ENCODE measurements at regions not wholly inside any gene's neighbourhood (a gene's known extent, or its start where the extent isn't known, plus 50 kb on each side); places are given as distances from the start of the nearest gene placed in this dataset.

DNA sequence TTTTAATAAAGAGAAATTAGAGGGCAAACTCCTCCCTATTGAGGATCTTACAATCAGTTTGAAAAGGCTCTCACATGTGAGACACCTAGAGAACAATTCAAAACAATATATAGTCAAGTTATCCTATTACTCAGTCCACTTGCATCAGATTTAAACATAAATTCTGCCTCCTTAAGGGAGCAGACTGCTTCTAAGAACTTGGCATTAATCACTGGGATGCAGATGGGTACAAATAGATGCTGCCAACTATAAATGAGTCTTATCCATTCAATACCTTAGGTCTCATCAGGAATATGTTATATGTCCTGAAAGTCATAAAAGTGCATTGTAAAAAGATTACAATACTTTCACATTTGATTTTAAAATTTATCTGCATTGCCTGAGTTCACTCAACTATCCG, 269.3 kb upstream of the KIRREL3 start:
- no peak for DNase-seq (ENCODE audit: low read depth in 3 of 3, low spot score in 1 of 3)

DNA sequence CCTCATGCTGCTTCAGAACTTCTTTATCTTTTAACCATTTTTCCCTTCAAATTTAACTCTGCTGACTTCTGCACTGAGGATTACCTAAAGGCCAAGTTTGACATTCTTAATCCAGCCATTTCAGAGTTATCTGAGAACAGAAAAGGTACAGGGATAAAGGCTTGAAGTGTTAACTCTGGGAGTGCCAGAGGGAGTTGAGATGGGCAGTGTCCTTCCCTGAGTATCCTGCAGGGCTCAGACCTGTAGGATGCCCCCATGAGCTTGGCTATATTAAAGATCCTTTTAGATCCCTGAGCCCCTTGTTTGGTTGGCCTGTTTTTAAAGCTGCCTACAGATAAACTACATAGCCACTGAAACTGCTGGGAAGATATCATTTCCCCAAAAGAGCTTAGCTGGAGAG, 268.4 kb upstream of the KIRREL3 start:
- DNase-seq (ENCODE audit: low read depth in 3 of 3, low spot score in 1 of 3) = no peak

DNA sequence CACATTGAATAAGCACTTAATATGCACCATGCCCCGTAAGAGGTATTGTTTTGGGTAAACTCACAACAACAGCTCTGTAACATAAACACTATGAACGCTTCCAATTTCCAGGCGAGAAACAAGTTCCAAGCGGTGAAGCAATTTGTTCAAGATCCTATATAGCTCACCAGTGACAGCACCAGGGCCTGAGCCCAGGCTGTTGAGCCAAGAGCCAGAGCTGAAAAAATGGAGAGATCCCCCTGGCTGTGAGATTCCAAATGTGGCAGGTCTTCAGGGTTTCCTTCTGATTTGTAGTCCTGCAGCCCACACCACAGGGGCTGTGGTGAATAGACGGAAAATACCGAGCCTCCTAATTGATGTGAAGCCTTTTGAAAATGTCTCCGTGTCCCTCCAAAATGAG, 268.0 kb upstream of the KIRREL3 start:
- no peak for DNase-seq (ENCODE audit: low read depth in 3 of 3, low spot score in 1 of 3)

DNA sequence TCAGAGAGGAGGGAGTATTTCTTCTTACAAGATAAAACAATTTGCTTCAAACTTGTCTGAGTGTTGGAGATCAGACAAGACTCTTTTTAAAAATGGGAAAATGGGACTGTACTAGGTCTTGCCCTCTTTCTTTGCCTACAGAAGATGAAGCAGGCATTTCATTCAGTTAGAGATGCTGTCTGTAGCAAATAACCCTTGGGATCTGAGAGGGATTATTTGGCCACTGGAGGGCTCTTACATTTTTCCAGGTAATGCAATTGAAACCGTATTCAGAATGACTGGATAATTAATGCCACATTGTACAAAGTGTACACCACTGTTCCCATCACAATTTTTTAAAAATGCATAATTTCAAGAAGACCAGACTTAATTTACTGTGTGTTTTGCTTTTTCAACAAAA, 258.5 kb upstream of the KIRREL3 start:
- no peak for DNase-seq (ENCODE audit: low read depth in 3 of 3, low spot score in 1 of 3)

DNA sequence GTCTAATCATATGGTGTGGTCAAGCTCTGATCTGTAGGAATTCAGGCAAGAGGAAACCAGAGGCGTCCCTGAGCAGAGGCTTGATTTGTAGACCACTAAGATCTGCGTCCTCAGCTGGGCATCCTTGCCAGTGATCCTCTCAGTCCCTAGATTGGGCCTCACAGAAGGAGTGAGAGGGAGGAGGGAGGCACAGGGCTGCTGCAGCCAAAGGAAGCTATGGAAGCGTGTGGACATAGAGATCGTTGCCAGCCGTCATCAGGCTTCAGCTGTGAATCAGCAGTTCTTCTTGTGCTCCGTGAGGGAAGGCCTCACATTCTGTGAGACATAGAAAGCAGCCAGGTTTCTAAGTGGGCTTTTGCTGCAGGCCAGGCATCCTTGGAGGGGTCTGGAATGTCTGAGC, 254.6 kb upstream of the KIRREL3 start:
- DNase-seq (ENCODE audit: low read depth in 3 of 3, low spot score in 1 of 3) = no peak

DNA sequence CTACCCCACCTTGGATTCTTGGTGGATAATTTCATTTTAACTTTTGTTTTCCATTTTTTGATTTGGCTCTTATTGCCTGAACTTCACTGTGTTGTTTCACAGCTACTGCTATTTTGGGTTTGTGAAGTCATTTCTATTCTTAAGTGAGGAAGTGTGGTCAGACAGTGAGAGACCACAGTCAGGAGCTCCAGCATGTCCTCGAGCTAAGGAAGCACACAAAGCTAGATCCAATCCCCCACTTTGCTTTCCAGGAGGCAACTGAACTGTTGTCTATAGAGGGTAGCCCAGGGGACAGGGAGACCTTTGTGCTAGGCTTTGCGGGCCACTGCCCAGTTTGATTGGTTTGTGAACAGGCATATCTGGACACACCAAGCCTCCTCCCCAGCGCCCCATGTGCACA, 251.8 kb upstream of the KIRREL3 start:
- DNase-seq (ENCODE audit: low read depth in 3 of 3, low spot score in 1 of 3) = no peak

DNA sequence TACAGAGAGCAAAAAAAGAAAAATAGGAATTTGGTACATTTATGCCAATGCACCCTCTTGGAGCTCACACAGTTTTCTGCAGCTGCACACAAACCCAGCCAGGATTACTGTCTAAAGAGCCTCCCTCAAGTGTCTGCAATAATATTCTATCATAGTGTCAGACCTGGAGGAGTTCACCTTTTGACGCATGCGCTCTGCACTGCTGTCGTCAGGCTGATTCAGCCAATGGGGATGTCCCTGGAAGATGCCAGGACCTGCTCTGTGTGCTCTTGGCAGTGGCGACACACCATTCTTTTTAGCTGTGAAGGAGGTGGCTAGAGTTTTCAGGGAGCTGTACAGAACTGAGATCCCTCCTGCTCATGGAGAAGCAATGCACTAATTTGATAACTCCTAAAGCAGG, 249.0 kb upstream of the KIRREL3 start:
- no peak for DNase-seq (ENCODE audit: low read depth in 3 of 3, low spot score in 1 of 3)

DNA sequence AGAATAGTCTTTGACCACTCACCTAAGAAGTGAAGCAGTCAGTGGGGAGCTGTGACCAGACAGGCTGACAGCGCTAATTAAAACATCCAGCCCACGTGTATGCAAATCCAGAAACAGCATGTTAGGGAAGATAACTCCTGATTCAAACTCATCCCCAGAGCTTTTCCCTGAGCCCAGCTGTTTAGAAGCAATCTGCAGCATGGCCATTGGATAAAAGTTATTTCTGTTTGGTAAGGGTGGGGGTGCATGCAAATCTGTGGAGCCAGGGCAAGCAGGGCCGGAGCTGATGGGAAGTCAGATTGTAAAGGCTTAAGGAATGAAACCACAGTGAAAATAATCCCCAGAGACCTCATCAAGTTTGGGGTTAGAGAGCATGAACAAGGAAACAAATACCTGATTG, 247.9 kb upstream of the KIRREL3 start:
- DNase-seq (ENCODE audit: low read depth in 3 of 3, low spot score in 1 of 3) = no peak

DNA sequence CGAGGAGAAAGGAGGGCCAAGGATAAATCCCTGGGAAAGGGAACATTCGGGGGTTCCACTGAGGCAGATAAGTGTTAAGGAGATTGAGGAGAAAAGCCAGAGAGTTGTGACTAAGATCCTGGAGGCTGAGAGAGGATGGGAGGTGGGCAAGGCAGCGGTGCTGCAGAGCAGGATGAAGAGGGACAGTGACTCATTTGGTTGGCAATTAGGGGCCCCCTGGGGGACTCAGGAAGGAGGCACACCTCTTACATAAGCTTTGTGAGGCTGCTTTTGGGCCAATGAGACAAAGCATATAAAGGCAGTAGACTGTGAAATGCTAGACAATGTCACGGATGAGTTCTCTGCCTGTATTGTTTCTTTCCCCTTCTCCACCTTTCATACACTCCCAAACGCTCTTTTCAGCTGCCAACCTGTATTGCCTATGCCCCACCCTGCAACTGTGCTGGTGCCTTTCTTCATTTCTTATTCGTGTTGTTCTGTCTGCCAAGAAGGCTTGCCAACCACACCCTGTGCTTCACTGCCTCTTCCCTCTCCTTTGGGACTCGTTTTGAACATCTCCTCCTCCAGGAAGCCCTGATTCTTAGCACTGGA, 246.8 kb upstream of the KIRREL3 start:
- DNase-seq (ENCODE audit: low read depth in 3 of 3, low spot score in 1 of 3) = no peak

DNA sequence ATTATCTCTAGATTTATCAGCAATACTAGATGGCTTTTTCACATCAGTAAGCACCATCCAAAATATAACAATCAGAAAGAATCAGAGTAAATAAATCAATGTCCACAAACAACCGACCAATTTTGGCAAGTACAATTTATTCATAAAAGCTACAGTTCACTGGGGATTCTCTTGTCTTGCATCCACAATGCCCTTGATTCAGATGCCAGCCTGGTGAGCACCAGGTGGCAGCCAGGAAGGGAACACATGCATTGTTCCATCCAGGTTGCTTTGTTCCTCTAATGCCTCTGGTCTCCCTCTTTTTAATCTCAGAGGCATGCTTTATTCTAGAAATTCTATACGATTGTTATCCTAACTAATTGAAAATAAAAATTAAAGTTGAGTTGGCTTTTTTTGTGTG, 242.1 kb upstream of the KIRREL3 start:
- no peak for DNase-seq (ENCODE audit: low read depth in 3 of 3, low spot score in 1 of 3)

DNA sequence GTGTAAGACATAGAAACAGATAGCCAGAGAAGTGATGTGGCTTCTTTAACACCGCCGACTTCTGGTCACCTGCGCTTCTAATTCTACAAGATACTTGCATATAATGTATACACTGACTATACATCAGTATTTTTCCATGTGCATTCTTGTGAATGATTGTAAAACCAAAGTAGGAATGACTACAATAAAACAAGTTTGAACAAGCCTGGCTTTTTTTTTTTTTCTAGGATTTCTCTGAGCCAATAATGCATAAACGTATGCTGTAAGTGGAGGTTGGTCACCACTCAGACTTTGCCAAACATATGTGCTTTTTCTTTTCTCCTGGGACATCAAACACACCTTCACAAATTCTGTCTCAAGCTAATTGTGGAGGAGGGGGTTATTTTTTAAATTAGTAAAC, 237.8 kb upstream of the KIRREL3 start:
- DNase-seq (ENCODE audit: low read depth in 3 of 3, low spot score in 1 of 3) = no peak

DNA sequence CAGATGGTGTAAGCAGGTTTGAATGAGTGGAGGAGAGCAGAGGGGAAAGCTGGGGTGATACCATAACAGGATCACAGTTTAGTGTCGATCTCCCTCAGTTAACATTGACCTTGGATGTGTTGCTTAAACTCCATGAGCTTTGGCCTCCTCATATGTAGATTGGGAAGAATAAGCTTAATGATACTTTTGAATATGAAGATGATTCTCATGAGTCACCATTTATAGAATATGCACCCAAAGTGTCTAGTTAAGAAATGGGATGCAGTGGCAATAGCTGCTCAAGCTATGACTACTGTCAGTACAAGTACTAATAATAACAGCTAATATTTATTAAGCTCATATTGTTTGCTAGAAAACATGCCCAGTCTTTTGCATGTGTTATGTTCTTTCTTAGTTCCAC, 236.2 kb upstream of the KIRREL3 start:
- DNase-seq (ENCODE audit: low read depth in 3 of 3, low spot score in 1 of 3) = no peak

DNA sequence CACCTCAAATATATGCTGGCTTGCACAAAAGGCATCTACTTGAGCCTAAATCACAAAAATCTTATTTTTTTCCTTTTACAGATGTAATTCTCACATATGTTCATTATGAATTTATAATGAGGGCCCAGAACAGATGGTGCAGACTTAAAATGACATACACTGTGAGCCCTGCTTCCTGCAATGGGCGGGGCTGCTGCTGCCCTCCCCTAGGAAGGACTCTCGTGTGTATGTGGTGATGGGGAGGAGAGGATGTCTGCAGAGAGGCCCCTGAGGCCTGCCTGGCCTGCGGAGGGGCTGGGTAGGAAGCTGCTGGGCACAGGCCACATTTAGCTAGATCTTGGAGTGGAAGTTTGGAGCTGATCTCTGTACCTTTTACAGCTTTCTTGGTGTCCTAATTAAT, 233.4 kb upstream of the KIRREL3 start:
- no peak for DNase-seq (ENCODE audit: low read depth in 3 of 3, low spot score in 1 of 3)

DNA sequence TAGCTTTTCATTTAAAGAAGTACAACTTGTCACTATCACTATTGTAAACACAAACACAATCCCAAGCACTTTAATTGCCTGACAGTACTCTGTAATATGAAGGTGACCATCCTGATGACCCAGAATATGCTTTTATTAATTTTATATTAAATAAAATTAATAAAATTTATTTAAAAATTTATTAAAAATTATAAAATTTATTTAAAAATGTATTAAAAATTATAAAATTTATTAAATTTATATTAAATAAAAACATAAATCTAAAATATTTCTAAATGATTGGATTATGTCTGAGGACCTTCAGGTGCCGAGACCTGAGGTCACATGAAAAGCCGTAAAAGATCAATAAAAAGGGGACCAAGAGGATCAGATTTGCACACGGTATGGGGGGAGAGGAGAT, 229.8 kb upstream of the KIRREL3 start:
- no peak for DNase-seq (ENCODE audit: low read depth in 3 of 3, low spot score in 1 of 3)

DNA sequence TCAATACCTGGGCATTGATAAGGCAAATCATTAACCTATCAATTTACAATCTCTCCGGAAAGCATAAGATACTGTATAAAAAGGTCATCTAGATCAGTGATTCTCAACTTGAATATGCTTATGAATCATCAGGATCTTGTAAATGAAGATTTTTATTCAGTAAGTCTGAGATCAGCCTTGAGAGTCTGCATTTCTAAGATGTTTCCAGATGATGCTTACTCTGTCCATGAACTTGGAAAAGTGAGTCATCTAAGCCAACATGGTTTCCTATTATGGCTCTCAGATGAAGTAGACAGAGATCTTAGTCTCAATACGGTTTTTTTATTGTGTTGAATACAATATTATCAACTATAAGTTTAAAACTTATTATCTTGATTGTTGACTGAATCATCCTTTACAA, 226.4 kb upstream of the KIRREL3 start:
- no peak for DNase-seq (ENCODE audit: low read depth in 3 of 3, low spot score in 1 of 3)

DNA sequence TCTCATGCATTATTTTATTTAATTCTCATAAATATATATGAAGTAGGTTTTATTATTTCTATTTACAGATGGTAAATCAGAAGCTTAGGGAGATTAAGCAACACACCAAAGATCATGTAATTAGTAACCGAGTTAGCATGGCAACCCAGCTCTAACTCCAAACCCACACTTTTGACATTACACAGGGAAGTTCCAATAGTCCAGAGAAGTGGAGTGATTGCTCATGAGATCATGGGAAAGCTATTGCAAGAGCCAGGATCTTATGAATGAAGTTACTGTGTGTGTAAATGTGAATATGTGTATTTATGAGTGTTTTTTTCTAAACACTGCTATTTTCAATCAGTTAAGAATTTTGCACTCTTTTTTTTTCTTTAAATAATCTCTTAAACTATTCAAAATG, 225.8 kb upstream of the KIRREL3 start:
- no peak for DNase-seq (ENCODE audit: low read depth in 3 of 3, low spot score in 1 of 3)

DNA sequence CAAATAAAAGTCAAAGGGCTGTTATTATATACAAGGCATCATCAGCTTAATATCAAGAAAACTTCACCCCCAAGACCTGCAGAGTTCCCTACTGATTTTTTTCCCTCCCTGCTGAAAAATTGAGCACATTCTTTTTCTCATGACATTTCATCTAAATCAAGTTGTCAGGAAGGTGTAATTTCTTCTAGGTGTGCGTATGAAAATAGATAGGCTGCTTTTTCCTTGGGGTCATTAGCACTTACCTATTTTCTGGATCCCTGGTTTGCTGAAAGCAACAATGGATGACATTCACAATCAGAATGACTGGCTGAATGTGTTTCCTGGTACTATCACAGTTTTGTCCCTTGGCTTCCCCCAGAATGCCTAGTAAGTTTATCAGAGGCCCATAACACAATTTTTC, 225.0 kb upstream of the KIRREL3 start:
- DNase-seq (ENCODE audit: low read depth in 3 of 3, low spot score in 1 of 3) = no peak

DNA sequence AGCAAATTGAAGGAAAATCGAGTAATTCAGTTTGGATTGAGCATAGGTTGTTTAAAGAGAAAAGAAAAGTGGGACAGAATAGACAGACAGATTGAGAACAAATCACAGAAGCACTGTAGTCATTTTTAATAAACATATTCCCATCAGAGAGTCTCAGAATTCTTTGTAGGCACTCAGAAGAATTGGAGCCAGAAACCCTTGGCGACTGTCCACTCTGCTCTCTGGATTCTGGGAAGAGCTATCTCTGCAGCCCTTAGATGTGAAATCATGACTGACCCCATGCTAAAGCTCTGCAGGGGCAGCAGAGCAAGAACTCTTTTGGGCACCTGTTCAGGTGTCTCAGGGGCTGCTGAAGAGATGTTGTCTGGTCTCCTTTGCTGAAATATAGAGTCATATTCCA, 223.7 kb upstream of the KIRREL3 start:
- no peak for DNase-seq (ENCODE audit: low read depth in 3 of 3, low spot score in 1 of 3)

DNA sequence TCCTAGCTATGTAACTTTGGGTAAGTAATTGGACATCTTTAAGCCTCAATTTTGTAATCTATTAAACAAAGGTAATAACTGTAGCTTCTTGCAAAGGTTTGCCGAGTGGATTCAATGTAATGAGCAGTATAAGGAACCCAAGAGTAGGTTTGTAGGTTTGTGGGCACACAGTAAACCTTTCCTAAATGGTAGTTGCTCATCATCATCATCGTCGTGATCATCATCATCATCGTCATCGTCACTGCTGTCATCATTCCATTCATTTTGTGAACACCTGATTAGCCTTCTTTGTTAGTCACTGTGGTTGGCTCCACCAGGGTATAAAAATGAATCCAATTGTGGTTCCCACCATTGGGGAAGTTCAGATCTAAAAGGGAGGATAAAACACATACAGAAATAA, 223.1 kb upstream of the KIRREL3 start:
- DNase-seq (ENCODE audit: low read depth in 3 of 3, low spot score in 1 of 3) = no peak

DNA sequence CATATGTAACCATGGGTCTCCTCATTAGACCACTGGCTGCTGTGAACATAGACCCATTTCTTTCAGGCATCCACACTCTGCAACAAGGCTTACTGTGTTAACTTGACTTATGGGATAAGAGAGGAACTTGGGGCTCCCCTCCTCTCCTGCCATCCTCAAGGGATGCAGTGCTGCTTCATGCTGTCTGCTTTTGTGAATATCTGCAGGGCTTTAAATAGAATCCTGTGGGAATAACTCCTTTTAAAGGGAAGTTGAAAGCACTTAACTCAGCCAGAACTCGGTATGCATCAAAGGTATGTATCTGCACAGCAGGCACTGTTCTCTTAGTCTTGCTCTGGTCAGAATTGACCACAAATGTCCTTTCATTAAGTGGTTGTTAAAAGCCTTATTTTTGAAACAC, 222.5 kb upstream of the KIRREL3 start:
- DNase-seq (ENCODE audit: low read depth in 3 of 3, low spot score in 1 of 3) = no peak

DNA sequence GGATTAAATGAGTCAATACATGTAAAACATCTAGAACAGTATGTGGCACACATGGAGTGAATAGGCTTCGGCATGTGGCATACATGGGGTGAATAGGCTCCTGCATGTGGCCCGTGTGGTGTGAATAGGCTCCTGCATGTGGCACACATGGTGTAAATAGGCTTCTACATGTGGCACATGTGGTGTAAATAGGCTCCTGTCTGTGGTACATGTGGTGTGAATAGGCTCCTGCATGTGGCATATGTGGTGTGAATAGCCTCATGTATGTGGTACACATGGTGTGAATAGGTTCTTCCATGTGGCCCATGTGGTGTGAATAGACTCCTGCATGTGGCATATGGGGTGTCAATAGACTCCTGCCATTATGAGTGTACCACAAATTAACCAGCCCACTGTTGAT, 219.1 kb upstream of the KIRREL3 start:
- no peak for DNase-seq (ENCODE audit: low read depth in 3 of 3, low spot score in 1 of 3)

DNA sequence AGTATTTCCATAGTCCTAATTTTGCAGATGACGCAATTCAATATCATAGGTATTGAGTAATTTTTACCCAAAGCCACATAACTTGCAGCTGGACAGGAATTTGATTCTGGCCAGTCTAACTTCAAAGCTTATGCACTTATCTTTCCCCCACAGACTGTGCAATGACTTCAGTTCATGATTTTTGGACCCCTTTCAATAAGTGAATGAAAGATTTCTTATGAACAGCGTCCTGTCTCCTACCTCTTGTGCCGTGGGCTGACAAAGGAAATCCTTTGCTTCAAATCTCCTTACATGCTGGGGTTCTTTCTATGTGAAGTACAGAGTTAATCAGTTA, 217.7 kb upstream of the KIRREL3 start:
- no peak for DNase-seq (ENCODE audit: low read depth in 3 of 3, low spot score in 1 of 3)

DNA sequence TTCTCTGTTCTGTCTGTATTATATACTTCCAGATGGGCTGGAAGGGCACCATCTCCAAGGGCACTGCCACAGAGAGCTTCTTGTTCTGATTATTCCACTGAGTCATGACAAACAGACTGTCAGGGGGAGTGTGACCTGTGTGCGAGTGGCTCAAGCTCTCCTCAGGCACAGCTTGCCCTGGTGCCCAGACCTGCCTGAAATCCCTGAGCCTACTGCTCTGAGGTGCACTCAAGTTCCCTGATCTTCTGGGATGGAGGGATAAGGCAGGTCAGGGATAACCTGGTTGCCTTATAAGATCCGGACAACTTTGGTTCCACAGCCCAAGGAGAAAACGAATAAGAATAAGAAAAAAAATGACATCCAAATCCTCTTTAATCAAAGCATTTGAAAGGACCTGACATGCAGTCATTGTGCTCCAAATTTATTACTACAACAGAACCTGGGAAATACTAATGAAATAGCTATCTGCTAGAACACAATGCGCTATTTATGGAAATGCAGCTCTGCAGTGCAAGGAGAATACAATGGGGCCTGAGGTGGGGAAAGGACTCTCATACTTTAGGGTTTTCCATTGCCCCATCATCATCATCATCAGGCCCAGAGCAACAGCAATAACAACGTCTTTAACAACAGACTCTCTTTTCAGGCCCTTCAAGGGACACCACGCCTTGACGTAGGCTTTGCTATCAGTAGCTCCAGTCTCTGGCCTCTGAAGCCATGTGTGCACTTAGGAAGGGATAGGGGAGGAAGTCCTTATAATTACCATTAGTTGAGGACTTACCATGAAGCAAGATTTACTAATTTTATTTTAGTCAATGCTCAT, 217.1 kb upstream of the KIRREL3 start:
- DNase-seq (ENCODE audit: low read depth in 3 of 3, low spot score in 1 of 3) = no peak

Measured in stimulated activated CD4-positive, alpha-beta T cell treated with anti-CD3 and anti-CD28 coated beads, TNF-alpha, amount 100 ng/mL, for 1 hour (primary cell).